ENCODE measurements at regions not wholly inside any gene's neighbourhood (a gene's known extent, or its start where the extent isn't known, plus 50 kb on each side); places are given as distances from the start of the nearest gene placed in this dataset.

DNA sequence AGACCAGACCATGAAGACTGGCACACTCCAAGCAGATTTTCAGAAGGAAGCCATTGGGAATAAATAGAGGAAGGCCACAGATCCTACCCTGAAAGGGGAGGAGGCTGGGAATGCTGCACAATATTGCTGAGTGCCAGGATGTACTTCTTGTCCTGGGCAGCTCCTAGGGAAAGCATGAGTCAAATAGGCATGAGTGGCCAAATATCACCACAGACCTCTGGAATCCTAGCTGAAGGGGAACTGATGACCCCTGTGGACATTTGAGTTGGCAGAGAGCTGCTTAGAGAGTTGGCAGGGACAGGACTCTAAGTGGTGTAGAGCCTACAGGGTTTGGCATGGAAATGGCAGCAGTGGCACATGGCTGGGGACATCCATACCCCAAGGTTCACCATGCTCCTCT, 234.3 kb upstream of the TRPC4 start:
- DNase-seq (ENCODE audit: low read depth), result no peak
- no peak overlapping the region for H3K4me3 ChIP-seq (ENCODE audit: low read depth, low read length)
- TF ChIP-seq, protein P1, sequence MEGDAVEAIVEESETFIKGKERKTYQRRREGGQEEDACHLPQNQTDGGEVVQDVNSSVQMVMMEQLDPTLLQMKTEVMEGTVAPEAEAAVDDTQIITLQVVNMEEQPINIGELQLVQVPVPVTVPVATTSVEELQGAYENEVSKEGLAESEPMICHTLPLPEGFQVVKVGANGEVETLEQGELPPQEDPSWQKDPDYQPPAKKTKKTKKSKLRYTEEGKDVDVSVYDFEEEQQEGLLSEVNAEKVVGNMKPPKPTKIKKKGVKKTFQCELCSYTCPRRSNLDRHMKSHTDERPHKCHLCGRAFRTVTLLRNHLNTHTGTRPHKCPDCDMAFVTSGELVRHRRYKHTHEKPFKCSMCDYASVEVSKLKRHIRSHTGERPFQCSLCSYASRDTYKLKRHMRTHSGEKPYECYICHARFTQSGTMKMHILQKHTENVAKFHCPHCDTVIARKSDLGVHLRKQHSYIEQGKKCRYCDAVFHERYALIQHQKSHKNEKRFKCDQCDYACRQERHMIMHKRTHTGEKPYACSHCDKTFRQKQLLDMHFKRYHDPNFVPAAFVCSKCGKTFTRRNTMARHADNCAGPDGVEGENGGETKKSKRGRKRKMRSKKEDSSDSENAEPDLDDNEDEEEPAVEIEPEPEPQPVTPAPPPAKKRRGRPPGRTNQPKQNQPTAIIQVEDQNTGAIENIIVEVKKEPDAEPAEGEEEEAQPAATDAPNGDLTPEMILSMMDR (IDR thresholded peaks at IDR 0.05; ENCODE audit: insufficient read depth, low read depth, low read length, missing control alignments), result no peak

GRCh38 chr13:38099751-38100150, 230.2 kb upstream of the TRPC4 start:
- TF ChIP-seq, protein P1 (IDR thresholded peaks at IDR 0.05; ENCODE audit: insufficient read depth, low read depth, low read length, missing control alignments), result no peak
- DNase-seq (ENCODE audit: low read depth), result no peak
- H3K4me3 ChIP-seq (ENCODE audit: low read depth, low read length), result no peak overlapping the region

GRCh38 chr13:38093425-38093824, 223.9 kb upstream of the TRPC4 start:
- TF ChIP-seq, protein P1 (IDR thresholded peaks at IDR 0.05; ENCODE audit: insufficient read depth, low read depth, low read length, missing control alignments), result no peak
- no peak overlapping the region for H3K4me3 ChIP-seq (ENCODE audit: low read depth, low read length)
- no peak for DNase-seq (ENCODE audit: low read depth)

GRCh38 chr13:38090913-38091312, 221.3 kb upstream of the TRPC4 start:
- no peak for DNase-seq (ENCODE audit: low read depth)
- TF ChIP-seq, protein P1 (IDR thresholded peaks at IDR 0.05; ENCODE audit: insufficient read depth, low read depth, low read length, missing control alignments), result no peak
- no peak overlapping the region for H3K4me3 ChIP-seq (ENCODE audit: low read depth, low read length)

GRCh38 chr13:38086721-38087120, 217.1 kb upstream of the TRPC4 start:
- DNase-seq (ENCODE audit: low read depth), result no peak
- no peak overlapping the region for H3K4me3 ChIP-seq (ENCODE audit: low read depth, low read length)
- TF ChIP-seq, protein P1 (IDR thresholded peaks at IDR 0.05; ENCODE audit: insufficient read depth, low read depth, low read length, missing control alignments), result no peak

GRCh38 chr13:38086013-38086412, 216.4 kb upstream of the TRPC4 start:
- H3K4me3 ChIP-seq (ENCODE audit: low read depth, low read length), result no peak overlapping the region
- TF ChIP-seq, protein P1 (IDR thresholded peaks at IDR 0.05; ENCODE audit: insufficient read depth, low read depth, low read length, missing control alignments), result no peak
- no peak for DNase-seq (ENCODE audit: low read depth)

- DNase-seq (ENCODE audit: low read depth), result no peak
- TF ChIP-seq, protein P1 (IDR thresholded peaks at IDR 0.05; ENCODE audit: insufficient read depth, low read depth, low read length, missing control alignments), result no peak
- H3K4me3 ChIP-seq (ENCODE audit: low read depth, low read length), result no peak overlapping the region
Observed at GRCh38 chr13:38073931-38074330, 204.4 kb upstream of the TRPC4 start.

Data from GM12865 (cell line).